SK-N-SH (cell line): ENCODE measurements at regions not wholly inside any gene's neighbourhood (a gene's known extent, or its start where the extent isn't known, plus 50 kb on each side); places are given as distances from the start of the nearest gene placed in this dataset.

ENCODE experiments used
- CTCF ChIA-PET: fragments of 300-600, 350-600 bp; formaldehyde crosslinking; extraction: SDS; loops from one replicate; lab custom pipeline; 2021; lab: Yijun Ruan, JAX
- POLR2A ChIA-PET: fragments of 350-600 bp; sonication (Branson Sonifier 250); formaldehyde crosslinking; extraction: SDS; loops from one replicate; lab custom pipeline; 2020; ENCODE audit warnings: antibody characterized with exemption, inconsistent platforms; lab: Yijun Ruan, JAX
- DNase-seq: peaks from one replicate; pipeline ENCODE4 v3.0.0; 2012
- H2AFZ ChIP-seq: fragments of 200-600 bp; sonication (generic); 2 replicates; pipeline ENCODE4 v1.8.1; 2016; ENCODE audit warnings: antibody characterized with exemption, mild to moderate bottlenecking, low read depth
- H3F3A ChIP-seq: fragments of 200-600 bp; sonication (generic); replicated peaks from 2 replicates; pipeline ENCODE3; 2016; ENCODE audit warnings: antibody characterized with exemption, mild to moderate bottlenecking; ENCODE audit not compliant: insufficient read depth
- H3K27ac ChIP-seq, 2 experiments: fragments of 200-500 bp in 1 of 2; fragments of 200-600 bp in 1 of 2; sonication (Bioruptor generic) in 1 of 2; sonication (generic), shearing (Covaris generic) in 1 of 2; 2 replicates each; pipeline versions ENCODE4 v1.5.1 to v1.6.1; 2014 to 2016; ENCODE audit warnings: low read depth in 2 of 2, inconsistent platforms in 1 of 2, low read length in 1 of 2, mild to moderate bottlenecking in 1 of 2, mixed read lengths in 1 of 2
- H3K27me3 ChIP-seq: fragments of 200-600 bp; sonication (generic), shearing (Covaris generic); 2 replicates; pipeline ENCODE4 v1.6.1; 2016; ENCODE audit warnings: mixed run types; ENCODE audit not compliant: insufficient read depth
- H3K36me3 ChIP-seq, 2 experiments: fragments of 200-500 bp in 1 of 2; fragments of 200-600 bp in 1 of 2; sonication (Bioruptor generic) in 1 of 2; sonication (generic) in 1 of 2; replicated peaks in 1 of 2; 2 replicates each; pipeline versions ENCODE3 to v1.5.1; 2014 to 2016; ENCODE audit warnings: low read length in 1 of 2, mild to moderate bottlenecking in 1 of 2; ENCODE audit not compliant: insufficient read depth in 2 of 2, control insufficient read depth in 1 of 2
- H3K4me1 ChIP-seq, 2 experiments: fragments of 200-500 bp in 1 of 2; fragments of 200-600 bp in 1 of 2; sonication (Bioruptor generic) in 1 of 2; sonication (generic), shearing (Covaris generic) in 1 of 2; 2 replicates each; pipeline versions ENCODE4 v1.5.1 to v1.6.1; 2014 to 2016; ENCODE audit warnings: low read depth in 1 of 2, low read length in 1 of 2, mixed run types in 1 of 2; ENCODE audit not compliant: insufficient read depth in 2 of 2, control insufficient read depth in 1 of 2
- H3K4me2 ChIP-seq: fragments of 200-600 bp; sonication (generic), shearing (Covaris generic); 2 replicates; pipeline ENCODE4 v1.6.1; 2017; ENCODE audit warnings: mixed run types
- H3K4me3 ChIP-seq, 2 experiments: fragments of 200-500 bp in 1 of 2; fragments of 200-600 bp in 1 of 2; sonication (Bioruptor generic) in 1 of 2; sonication (generic), shearing (Covaris generic) in 1 of 2; 2 replicates each; pipeline versions ENCODE4 v1.5.1 to v1.8.1; 2014 to 2016; ENCODE audit warnings: low read depth in 2 of 2, inconsistent platforms in 1 of 2, low read length in 1 of 2, mild to moderate bottlenecking in 1 of 2, mixed read lengths in 1 of 2, moderate library complexity in 1 of 2
- H3K79me2 ChIP-seq: fragments of 200-600 bp; sonication (generic); 2 replicates; pipeline ENCODE4 v1.8.1; 2017; ENCODE audit warnings: mild to moderate bottlenecking; ENCODE audit not compliant: insufficient read depth
- H3K9ac ChIP-seq: fragments of 200-600 bp; sonication (generic); 2 replicates; pipeline ENCODE4 v1.6.1; 2017; ENCODE audit warnings: mixed run types
- H3K9me2 ChIP-seq: fragments of 200-600 bp; sonication (generic); 2 replicates; pipeline ENCODE4 v1.6.1; 2017; ENCODE audit warnings: mixed run types
- H3K9me3 ChIP-seq: fragments of 200-600 bp; sonication (generic); 2 replicates; pipeline ENCODE4 v1.6.1; 2017; ENCODE audit warnings: mixed run types, mild to moderate bottlenecking, moderate library complexity
- H4K20me1 ChIP-seq: fragments of 200-600 bp; sonication (generic); 2 replicates; pipeline ENCODE4 v1.6.1; 2017; ENCODE audit warnings: mild to moderate bottlenecking, mixed run types; ENCODE audit not compliant: insufficient read depth
- CHD2 ChIP-seq: fragments of 150-350 bp; IDR thresholded peaks from 2 replicates; pipeline ENCODE4 v1.6.1; 2018; ENCODE audit warnings: low read length; ENCODE audit not compliant: partially characterized antibody
- FOXJ3 ChIP-seq: sonication (generic); formaldehyde crosslinking; IDR thresholded peaks from 2 replicates; pipeline ENCODE4 v1.5.1; 2020; ENCODE audit warnings: mild to moderate bottlenecking, missing genetic modification reagents
- FOXM1 ChIP-seq: IDR thresholded peaks from 2 replicates; pipeline ENCODE4 v1.4.0; 2012; ENCODE audit warnings: low read depth, mild to moderate bottlenecking
- MAX ChIP-seq: IDR thresholded peaks from 2 replicates; pipeline ENCODE4 v1.4.0; 2012; ENCODE audit warnings: low read depth
- RAD21 ChIP-seq: IDR thresholded peaks from 2 replicates; pipeline ENCODE4 v1.6.1; 2012; ENCODE audit warnings: mild to moderate bottlenecking, low read length
- RFX5 ChIP-seq: IDR thresholded peaks from 2 replicates; pipeline ENCODE4 v1.6.1; 2012; ENCODE audit warnings: mild to moderate bottlenecking, improper control_type of control experiment, low read length
- SMC3 ChIP-seq: IDR thresholded peaks from 2 replicates; pipeline ENCODE4 v1.6.1; 2012; ENCODE audit warnings: low read depth, low read length, improper control_type of control experiment
- TAF1 ChIP-seq: IDR thresholded peaks from 2 replicates; pipeline ENCODE4 v1.6.1; 2012; ENCODE audit warnings: low read depth, mild to moderate bottlenecking, low read length, moderate library complexity, borderline replicate concordance
- TCF12 ChIP-seq: IDR thresholded peaks from 2 replicates; pipeline ENCODE4 v1.4.0; 2012
- TEAD4 ChIP-seq: IDR thresholded peaks from 2 replicates; pipeline ENCODE4 v1.4.0; 2012; ENCODE audit warnings: mild to moderate bottlenecking, borderline replicate concordance; ENCODE audit not compliant: insufficient read depth
- USF1 ChIP-seq: IDR thresholded peaks from 2 replicates; pipeline ENCODE4 v1.4.0; 2012; ENCODE audit warnings: low read depth, borderline replicate concordance
- WGBS: methylation state at CpG from one replicate; pipeline ENCODE4 v1.1.6; 2017; ENCODE audit warnings: low lambda C conversion rate; 5-methylcytosine and 5-hydroxymethylcytosine counted together
- small RNA-seq, 7 experiments: library from RNA; depleted of rRNA; stranded (forward); fragments of <200 nt; gene quantifications; one replicate each; pipeline ENCODE3, GENCODE V24; 2012
- TF ChIP-seq, protein P1 (sequence below): IDR thresholded peaks from 2 replicates; pipeline ENCODE4 v1.6.1; 2012; ENCODE audit warnings: mild to moderate bottlenecking, low read depth, low read length, moderate library complexity

DNA sequence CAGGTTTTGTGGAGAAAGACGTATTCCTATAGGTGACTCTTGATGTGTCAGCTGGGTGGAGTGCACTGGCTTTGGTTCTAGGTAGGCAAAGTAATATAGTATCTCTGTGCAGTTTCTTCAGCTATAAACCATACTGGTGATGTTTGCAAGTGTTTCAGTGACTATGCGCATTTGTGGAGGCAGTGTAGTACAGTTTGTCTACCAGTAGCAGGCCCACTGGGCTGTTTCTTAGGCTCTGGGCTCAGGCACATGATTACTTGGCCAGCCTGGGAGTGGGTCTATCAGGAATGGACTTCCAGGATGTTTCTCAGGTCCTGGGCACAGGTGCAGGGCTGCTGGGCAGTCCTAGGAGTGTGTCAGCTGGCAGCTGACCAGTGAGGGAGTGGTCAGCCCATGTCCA lies 51.9 kb upstream of the INTU start:
- DNase-seq, result no peak
- TF ChIP-seq FOXJ3 (CRISPR knock-in tag), result no peak
- TF ChIP-seq RAD21, result no peak
- TF ChIP-seq MAX, result no peak
- TF ChIP-seq SMC3, result no peak
- no peak for TF ChIP-seq USF1
- TF ChIP-seq RFX5, result no peak
- TF ChIP-seq TAF1, result no peak
- TF ChIP-seq FOXM1, result no peak
- no peak for TF ChIP-seq TCF12
- TF ChIP-seq TEAD4, result no peak
- TF ChIP-seq CHD2, result no peak
- TF ChIP-seq, protein P1, sequence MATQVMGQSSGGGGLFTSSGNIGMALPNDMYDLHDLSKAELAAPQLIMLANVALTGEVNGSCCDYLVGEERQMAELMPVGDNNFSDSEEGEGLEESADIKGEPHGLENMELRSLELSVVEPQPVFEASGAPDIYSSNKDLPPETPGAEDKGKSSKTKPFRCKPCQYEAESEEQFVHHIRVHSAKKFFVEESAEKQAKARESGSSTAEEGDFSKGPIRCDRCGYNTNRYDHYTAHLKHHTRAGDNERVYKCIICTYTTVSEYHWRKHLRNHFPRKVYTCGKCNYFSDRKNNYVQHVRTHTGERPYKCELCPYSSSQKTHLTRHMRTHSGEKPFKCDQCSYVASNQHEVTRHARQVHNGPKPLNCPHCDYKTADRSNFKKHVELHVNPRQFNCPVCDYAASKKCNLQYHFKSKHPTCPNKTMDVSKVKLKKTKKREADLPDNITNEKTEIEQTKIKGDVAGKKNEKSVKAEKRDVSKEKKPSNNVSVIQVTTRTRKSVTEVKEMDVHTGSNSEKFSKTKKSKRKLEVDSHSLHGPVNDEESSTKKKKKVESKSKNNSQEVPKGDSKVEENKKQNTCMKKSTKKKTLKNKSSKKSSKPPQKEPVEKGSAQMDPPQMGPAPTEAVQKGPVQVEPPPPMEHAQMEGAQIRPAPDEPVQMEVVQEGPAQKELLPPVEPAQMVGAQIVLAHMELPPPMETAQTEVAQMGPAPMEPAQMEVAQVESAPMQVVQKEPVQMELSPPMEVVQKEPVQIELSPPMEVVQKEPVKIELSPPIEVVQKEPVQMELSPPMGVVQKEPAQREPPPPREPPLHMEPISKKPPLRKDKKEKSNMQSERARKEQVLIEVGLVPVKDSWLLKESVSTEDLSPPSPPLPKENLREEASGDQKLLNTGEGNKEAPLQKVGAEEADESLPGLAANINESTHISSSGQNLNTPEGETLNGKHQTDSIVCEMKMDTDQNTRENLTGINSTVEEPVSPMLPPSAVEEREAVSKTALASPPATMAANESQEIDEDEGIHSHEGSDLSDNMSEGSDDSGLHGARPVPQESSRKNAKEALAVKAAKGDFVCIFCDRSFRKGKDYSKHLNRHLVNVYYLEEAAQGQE, result no peak
- ChIA-PET CTCF (interaction anchor here (0.9 kb wide), 1 partner anchor 151 kb away, joined by 4 read pairs; no protein-coding TSS in a partner anchor), POLR2A (no interaction called here)
- Histone ChIP-seq H3K9me2 (no peaks in the 10 kb centered on the region), H3K27ac (no peak overlapping the region), H3K9ac (no peak overlapping the region), H3K4me1 (no peaks in the 10 kb centered on the region), H3K4me3 (no peak overlapping the region), H4K20me1 (no peaks in the 10 kb centered on the region), H3F3A (no peaks in the 10 kb centered on the region), H3K79me2 (no peaks in the 10 kb centered on the region), H3K27me3 (no peaks in the 10 kb centered on the region; the same call in 1 of the 2 replicates), H3K4me2 (no peak overlapping the region), H3K9me3 (no peaks in the 10 kb centered on the region), H2AFZ (no peak overlapping the region), H3K36me3 (no peaks in the 10 kb centered on the region)
- WGBS, result 37% methylated on average over 2 of the region's 2 CpGs

Small RNAs in the stretch of these regions (small RNA-seq; reads per million reads assigned to genes)
- gene RF00019, result 0 reads per million in 7 experiments
